GM12872 (cell line): ENCODE measurements at regions not wholly inside any gene's neighbourhood (a gene's known extent, or its start where the extent isn't known, plus 50 kb on each side); places are given as distances from the start of the nearest gene placed in this dataset.

Experiments
- TF ChIP-seq, protein P1 (sequence below): IDR thresholded peaks from 3 replicates; pipeline ENCODE4 v1.5.1; 2011; ENCODE audit warnings: low read depth, mild to moderate bottlenecking, low read length, moderate library complexity; ENCODE audit not compliant: insufficient read depth

DNA sequence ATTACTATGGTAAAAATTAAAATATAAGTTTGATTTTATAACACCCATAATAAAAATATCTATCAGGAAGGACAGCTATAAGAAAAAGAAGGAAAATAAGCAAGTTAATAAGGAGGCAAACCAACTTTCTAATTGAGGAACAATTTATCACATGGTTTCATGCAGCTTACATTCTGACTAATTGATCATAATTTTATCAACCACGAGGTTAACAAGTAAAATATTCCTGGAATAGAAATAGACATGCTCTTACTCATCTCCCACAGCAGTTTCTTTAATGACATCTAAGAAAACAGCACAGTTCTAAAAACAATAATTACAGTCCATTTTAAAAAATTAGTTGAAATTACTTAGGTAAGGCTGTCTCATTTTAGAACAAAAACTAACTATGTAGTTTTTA, 130.8 kb upstream of the KRR1 start:
- TF ChIP-seq, protein P1, sequence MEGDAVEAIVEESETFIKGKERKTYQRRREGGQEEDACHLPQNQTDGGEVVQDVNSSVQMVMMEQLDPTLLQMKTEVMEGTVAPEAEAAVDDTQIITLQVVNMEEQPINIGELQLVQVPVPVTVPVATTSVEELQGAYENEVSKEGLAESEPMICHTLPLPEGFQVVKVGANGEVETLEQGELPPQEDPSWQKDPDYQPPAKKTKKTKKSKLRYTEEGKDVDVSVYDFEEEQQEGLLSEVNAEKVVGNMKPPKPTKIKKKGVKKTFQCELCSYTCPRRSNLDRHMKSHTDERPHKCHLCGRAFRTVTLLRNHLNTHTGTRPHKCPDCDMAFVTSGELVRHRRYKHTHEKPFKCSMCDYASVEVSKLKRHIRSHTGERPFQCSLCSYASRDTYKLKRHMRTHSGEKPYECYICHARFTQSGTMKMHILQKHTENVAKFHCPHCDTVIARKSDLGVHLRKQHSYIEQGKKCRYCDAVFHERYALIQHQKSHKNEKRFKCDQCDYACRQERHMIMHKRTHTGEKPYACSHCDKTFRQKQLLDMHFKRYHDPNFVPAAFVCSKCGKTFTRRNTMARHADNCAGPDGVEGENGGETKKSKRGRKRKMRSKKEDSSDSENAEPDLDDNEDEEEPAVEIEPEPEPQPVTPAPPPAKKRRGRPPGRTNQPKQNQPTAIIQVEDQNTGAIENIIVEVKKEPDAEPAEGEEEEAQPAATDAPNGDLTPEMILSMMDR, result no peak

DNA sequence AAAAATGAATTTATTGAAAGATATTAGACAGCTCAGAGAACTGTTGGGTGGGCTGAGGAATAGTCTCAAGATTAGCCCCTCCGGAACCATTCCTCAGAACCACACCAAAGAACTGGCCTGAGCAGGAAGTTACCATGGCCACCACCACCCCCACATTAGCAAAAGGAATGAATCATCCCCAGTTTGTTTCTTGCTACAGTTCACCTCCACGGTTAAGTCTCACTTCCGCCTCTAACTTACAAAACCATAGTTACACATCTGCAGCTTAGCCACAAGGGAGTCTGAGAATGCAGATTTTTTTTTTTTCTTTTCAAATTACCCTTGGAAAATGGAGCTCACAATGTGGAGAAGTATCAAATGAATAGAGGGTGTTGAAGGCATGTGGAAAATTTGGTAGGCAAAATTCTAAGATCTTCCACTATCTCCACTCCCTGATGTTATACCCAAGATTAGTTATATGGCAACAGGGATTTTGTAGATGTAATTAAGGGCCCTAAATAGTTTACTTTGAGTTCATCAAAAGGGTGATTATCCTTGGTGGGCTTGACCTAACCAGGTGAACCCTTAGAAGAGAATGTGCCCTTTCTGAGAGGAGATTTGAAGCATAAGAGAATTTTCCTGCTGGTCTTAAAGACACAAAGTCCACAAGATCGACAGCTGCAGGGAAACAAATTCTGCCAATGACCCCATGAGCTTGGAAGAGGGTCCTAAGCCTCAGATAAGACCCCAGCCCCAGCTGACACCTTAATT, 129.8 kb upstream of the KRR1 start:
- TF ChIP-seq, protein P1, result no peak

DNA sequence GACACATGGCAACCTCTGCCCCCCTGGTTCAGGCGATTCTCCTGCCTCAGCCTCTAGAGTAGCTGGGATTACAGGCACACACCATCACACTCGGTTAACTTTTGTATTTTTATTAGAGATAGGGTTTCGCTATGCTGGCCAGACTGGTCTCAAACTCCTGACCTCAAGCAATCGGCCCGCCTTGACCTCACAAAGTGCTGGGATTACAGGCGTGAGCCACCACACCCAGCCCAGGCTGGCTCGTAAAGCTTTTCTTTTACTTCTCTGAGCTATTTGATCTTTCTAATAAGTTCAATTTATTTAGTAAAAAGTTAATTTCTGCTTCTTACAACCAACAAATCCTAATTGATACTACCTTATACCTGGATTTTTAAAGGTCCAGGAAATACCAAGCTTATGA, 127.4 kb upstream of the KRR1 start:
- TF ChIP-seq, protein P1, result no peak

DNA sequence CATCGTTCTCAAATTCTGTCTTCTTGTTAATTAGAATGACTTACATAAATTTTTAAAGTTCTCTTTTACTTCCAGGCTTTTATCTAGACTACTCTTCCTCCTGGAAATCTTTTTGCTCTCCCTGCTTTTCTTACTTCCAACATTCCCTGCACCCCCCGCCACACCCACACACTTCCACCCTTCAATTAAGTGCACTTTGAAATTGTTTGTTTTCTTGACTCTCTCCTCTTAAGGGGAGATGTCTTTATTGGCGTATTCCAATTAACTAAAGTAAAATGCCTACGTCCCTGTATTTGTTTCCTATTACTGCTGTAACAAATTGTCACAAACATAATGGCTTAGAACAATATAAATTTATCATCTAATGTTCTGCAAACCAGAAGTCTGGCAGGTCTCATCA, 125.2 kb upstream of the KRR1 start:
- TF ChIP-seq, protein P1, result no peak

DNA sequence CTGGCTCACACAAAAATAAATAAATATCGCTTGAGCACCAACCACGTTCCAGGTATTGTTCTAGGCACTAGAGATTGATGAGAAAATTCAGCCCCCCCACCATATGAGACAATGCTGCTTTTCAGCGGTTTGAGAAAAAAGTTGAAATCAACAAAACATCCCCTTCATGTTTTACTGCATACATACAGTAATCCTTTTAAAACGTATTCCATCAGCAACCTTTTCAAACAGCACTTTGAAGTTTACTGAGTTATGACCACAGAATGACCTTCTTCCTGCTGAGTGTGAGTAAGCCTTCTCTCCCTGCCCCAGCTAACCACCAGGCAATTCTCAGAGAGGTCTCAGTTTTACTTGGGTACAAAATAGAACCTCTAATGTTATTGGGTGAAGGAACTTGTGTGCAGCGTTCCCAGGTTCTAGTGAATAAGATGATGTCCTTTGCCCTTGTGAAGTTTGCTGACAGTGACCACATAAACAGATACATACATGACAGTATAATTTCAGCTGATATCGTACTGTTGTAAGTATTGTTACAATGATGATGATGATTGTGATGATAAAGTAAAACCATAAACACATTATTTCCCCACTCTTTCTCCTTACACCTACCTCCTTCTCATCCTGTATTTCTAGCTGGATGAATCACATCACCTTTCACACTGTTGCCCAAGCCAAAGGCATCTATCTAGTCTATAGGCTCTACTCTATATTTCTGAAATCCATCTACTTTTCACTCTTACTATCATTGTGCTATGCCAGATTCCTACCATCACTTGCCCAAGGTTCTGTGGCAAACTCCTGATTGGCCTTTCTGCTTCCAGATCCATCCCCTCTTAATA, 124.4 kb upstream of the KRR1 start:
- TF ChIP-seq, protein P1, result no peak

DNA sequence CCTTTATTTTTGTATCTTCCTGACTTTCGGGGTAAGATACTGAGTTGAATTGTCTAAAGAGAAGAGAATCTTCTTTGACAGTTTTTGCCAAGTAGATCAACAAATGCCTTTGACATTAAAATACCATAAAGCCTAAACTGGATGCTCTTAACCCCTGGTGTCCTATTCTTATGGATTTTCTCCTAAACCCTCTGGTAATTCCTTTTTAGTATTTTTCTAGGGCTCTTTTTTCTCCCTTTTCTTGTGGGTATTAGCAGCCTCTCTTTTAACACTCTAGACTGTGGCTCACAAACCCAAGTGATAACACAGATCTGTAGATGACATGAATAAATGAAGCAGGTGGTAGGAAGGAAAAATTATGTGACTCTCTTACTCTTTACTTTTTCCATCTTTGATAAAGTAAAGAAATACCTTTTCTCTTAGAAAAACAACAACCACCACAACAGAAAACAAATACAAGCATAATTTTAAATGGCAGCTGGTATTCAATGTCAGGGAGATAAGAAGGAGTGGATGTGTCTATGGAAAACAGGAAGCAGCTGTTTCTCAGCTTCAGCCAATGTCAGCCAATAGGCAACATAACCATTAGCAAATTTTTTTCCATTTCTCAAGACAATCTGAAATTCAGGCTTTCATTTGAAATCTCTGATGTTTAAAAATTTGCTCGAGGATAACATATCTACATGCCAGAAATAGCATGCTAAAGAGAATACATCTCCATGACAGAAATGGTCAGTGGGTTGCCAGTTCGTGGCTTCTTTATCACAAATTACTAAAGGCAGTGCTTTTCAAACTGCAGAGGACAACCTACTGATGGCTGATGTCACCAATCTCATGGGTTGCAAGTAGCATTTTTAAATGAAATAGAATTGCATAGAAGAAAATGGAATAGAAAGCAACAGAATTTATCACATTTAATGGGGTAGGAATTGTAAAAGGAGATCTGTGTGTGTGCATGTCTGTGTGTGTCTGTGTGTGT, 123.1 kb upstream of the KRR1 start:
- TF ChIP-seq, protein P1, result no peak
